NCI-H345 treated with DMSO at 0.1 percent for 48 hours (cell line): ENCODE measurements at regions not wholly inside any gene's neighbourhood (a gene's known extent, or its start where the extent isn't known, plus 50 kb on each side); places are given as distances from the start of the nearest gene placed in this dataset.
"Not testable (repeated sequence)": the region's sequence is repeated elsewhere in the genome, so short reads cannot be mapped to it uniquely, and the experiment has no call there.

Experiments used
- DNase-seq: peaks from one replicate; lab custom pipeline; 2025; ENCODE audit not compliant: unreplicated experiment; lab: John Stamatoyannopoulos, UW

DNA sequence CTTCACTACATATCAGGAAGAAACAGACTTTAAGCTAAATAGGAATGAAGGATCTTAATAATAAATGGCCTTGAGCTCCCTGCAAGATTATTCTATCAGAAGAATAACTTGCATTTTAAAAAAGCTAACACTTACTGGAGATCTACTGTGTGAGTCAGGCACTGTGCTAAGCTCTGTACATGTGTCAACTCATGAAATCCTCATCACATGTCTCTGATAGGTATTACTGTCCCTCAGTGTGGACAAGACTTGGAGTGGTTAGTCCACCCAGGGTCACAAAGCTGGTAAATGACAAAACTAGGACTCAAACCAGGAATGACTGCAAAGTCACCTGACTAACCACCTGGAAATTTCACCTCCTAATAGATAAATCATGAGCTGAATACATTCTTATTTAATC, 57.1 kb upstream of the KCTD7 start:
- DNase-seq = no peak

DNA sequence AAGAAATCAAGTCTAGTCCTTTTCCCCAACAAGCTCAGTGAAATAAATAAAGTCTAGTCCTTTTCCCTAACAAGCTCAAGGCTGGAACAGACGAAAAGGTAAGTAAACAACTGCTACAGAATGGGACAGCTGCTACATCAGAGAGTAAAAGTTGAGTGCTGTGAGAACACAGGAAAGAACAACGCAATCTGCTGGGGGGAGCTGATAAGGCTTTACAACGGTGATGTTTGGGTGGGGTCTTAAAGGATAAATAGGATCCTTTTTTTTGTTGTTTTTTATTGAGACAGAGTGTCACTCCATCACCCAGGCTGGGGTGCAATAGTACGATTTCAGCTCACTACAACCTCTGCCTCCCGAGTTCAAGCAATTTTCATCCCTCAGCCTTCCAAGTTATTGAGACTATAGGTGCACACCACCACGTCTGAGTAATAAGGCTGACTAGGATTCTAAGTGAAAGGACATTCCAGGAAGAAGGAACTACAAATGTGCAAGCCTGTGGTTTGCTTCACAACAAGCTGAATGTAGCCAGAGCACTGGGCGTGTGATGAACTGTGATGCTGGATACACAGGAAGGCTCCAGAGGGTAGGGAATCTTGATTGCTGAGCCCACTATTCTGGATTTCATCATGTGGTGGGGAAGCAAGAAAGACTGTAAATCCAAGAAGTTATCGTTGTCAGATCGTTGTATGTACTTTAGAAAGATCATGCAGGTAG, 54.7 kb upstream of the KCTD7 start:
- not testable (repeated sequence) for DNase-seq

DNA sequence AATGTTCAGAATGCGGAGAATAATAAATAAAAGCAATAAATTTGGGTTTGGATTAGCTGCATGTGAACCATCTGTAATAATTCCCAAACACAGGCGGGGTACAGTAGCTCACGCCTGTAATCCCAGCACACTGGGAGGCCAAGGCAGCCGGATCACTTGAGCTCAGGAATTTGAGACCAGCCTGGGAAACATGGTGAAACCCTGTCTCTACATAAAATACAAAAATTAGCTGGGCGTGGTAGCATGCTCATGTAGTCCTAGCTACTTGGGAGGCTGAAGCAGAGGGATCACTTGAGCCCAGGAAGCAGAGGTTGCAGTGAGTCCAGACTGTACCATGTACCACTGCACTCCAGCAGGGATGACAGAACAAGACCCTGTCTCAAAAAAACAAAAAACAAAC, 53.9 kb upstream of the KCTD7 start:
- DNase-seq = not testable (repeated sequence)

DNA sequence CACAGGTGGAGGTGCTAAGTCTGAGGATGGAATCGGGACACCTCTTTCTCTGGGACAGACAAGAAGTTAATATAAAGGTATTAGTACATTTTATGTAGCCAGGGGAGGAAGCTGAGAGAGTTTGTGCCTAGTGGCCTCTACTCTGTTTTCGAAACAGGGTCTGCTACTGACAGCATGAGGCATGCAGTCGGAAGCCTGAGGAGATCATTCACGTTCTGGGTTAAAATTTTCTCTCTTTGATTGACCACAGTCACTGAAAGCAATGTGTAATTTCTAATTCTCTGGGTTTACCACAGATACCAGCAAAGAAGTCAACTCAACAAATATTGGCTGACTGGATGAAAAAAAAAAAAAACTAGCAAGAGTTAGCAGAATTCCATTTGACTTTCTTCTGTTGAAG, 53.3 kb upstream of the KCTD7 start:
- DNase-seq = no peak

DNA sequence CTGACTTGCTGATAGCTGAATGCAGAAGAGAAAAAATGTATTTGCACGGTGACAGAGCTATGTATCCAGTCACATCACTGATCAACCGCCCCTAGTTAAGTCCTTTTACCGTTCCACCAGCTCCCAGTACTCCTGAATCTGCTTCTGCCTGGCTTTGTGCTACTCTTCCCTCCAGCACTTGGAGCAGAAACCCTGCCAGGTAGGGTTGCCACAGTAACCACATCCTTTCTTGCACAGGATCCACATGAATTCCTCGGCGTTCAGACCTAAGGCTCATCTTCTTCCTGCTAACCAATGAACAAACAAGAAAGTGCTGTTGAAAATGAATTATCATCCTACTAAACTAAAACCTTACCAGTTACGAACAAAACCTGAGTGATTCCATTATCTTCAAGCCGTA, 52.0 kb upstream of the KCTD7 start:
- DNase-seq = no peak
